NCI-H1436 (cell line): ENCODE measurements at regions not wholly inside any gene's neighbourhood (a gene's known extent, or its start where the extent isn't known, plus 50 kb on each side); places are given as distances from the start of the nearest gene placed in this dataset.

Experiments used
- DNase-seq: peaks from one replicate; lab custom pipeline; 2025; lab: John Stamatoyannopoulos, UW

DNA sequence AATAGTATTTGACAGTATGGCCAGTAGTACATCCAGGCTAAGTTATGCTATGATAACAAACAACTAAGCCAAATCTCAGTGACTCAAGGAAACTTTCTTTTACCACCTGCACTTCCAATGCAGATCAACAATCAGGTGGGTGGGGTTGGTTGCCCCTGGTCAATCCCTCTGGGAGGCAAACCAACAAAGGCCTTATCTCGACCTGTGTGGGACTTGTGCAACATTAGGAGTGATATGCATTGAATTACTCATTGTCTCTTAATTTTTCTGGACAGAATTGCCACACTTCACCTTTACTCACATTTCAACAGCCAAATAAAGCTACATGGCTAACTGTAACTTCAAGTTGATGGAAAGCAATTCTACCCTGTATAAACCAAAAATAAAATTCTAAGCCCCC lies 1049.3 kb upstream of the CDH2 start:
- DNase-seq, result no peak

DNA sequence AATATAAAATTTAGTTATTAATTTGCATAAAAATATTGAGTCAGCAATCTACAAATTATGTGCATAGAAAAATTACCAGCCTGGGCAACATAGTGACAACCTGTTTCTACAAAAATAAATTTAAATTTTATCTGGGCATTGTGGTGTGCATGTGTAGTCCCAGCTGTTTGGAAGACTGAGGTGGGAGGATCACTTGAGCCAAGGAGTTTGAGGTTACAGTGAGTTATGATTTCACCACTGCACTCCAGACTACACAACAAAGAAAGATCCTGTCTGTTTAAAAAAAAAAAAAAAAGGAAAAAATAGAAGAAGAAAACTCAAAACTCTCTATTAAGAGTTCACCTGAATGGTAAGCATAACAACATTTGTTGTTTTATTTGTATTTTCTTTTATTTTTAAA lies 1048.4 kb upstream of the CDH2 start:
- no peak for DNase-seq

DNA sequence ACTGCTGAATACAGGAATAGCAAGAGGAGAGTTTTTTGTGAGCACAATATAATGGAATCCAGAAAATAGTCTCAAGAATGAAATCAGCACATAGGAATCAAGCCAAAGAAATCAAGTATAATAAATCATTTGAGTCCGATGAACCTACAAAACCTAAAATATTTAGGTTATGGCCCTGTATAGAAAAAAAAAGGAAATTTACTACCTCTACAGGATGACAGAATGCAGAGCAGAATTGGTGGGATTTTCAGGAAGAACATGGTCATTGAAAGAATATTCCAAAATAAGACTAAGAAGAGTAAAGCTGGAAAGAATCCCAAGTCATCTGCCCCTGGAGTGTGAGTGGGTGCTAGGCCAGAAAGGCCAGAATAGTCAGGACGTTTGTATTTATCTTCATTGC lies 1041.2 kb upstream of the CDH2 start:
- no peak for DNase-seq

DNA sequence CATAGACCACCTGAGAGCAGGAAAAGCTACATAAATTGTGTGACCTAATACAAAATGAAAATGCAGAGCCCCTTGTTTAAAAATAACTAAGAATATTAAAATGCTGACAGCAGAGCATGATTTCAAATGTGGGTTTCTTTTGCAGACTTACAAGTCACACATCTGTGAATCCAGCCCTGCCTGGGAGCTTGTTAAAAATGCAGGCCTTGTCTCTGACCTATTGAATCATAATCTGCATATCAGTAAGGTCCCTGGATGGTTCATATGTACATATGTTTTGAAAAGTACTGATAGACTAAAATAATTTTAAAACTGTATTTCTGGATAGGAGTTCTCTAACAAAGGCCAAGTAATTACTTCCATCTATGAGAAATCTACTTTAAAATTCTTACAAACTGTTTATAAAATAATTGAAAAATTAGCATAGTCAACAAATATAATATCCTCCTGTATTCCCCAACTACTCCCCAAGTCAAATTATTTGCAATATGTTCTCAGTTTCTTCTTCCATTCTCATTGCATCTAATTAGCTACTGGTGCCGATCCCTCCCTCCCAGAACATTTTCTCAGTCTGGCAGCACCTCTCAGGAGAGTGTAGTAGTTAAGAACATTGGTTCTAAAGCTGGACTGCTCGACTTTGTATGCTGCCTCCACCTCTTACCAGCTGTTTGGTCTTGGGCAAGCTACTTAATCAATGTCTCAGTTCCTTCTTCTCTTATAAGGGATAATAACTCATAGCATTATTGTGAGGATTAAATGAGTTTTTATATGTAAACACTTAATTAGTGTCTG lies 1040.4 kb upstream of the CDH2 start:
- DNase-seq, result no peak

DNA sequence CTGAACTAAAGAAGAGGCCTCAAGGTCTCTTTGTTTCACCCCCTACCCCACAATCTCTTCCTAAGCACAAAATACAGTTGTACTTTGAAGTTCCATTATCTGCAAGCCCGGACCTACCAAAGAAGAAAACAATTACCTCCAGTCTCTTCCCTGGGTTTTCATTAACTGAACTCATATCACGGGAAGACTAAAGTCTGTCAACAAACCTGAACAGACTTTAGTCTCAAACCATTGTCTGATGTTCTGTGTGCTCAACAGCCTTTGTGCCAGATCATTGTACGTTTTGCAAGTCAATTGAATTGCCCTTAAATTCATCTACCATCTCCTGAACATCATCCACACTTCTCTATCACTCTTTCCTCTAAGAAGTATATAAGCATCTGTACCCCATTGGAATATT lies 1021.9 kb upstream of the CDH2 start:
- DNase-seq, result no peak

DNA sequence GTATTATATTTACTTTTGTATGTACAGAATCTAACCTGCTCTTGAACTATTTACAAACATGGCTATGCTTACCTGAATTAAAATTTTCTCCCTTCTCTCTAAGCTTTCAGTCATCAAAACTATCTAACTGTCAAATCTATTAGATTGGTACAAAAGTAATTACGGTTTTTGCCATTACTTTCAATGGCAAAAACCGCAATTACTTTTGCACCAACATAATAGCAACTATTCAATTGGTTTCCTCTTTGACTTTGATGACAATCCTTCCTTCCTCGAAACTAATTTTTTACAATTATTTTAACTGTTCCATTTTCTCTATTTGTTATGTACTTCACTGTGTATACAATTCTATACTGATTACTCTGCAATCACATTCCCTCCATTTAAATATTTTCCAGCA lies 1019.4 kb upstream of the CDH2 start:
- no peak for DNase-seq

DNA sequence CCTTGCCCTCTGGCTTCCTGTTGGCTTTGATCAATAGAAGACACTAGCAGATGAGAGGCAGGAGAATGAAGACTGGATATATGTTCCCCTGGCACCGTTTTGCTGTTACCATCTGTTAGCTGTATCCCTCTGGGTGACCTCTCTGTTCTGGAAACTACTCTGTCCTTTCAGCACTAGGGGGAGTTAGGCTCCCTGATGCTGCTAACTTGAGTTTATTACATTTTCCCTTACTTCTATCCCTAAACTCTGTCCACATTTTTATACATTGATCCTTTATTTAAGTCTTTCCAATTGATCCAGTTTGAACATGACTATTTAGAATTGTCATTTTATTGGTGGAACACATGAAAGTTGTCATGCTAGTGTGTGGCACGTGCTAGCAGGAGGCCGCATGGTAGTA lies 1014.3 kb upstream of the CDH2 start:
- DNase-seq, result no peak

DNA sequence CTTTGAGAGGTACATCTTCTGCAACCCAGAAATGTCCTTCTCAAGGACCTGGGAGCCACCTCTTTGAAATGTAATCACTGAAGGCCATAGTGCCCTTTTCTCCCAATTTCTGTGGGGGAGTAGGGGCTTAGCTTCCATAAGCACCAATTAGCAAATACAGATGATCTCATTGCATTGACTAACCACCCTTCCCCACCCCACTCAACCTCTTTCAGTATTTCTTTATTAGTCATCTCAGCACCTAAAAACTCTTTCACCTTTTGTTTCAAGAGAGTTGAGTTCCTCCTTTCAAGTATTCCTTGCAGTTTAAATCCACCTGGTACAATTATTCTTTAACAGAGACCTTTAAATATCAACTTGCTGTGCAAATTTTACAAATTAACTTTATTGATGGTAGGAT lies 1011.8 kb upstream of the CDH2 start:
- DNase-seq, result no peak

DNA sequence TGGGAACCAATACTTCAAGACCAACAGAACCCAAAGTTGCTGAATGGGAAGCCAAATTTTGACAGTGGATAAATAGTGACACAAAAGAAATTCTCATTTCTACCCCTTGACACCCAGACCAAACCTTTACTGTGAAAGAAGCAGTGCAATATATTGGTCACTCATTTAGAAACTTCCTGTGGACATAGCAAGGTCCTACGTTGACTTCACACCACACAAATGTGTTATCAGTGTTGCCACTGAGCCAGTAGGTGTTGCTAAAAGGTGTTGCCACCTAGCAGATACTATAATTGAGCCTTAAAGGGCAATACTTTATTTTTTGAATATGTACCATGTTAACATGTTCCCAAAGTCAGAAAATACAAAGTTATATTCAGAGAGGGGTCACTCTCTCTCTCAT lies 1008.9 kb upstream of the CDH2 start:
- no peak for DNase-seq

DNA sequence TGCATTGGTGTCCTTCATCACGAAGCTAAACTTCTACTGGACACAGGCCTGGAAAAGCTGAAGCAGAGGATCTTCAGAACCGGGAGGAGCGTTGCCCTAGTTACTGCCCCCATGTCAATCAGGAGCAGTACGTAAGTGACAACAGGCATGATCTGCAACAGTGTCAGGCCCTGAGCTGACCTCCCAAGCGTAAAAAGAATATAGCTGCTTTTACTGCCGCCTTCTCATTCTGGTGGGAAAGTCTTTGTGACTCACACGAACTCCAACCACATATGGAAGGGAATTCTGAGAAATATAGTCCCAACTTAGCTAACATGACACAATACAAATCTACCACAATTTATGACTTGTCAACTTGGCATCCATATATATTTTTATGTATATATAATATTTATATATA lies 1007.7 kb upstream of the CDH2 start:
- DNase-seq, result no peak

DNA sequence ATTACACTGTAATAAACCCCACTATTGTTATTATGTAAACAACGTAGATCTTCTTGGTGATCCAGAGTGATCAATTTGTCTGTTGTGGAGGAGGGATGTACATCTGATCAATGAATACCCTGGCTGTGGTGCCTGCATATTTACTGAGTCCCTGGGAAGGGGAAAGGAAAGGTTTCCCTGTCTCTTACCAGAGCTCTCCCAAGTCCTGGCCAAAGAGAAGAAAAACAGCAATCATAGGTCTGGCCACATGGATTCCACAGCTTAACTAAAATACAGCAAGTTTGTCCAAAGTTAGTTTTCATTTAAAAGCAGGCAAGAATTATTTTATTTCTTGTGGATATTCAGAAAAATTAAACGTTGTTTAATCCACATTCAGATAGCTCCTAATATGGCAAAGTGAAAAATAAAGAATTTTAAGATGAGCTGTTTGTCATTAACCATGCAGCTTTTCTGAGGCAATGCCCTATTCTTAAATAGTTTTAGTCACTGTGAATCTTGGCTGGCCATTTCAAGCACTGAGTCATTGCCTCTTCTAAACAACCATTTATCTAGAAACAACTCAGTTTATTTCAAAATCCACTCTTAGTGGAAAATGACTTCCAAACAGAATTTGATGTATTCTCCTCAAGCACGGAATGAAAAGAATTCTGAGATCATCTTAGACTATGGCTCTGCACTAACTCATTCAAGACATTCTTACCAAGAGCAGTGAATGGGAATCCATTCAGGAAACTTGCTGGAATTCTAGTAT lies 1004.4 kb upstream of the CDH2 start:
- no peak for DNase-seq

DNA sequence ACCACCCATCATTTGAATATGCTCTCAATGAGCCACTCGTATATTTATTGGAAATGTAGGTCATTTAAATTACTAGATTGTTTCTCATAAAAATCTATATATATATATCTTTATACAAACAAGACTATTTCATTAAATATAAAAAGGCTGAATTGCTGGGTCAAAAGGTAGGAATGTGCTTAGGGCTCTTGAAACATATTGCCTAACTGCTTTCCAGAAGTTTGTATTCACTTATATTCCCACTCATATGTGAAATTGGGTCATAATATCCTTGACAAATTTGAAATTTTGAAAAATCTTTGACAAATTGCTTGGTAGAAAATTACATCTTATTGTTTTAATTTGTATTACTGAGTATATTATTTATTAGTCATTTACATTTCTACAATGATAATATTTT lies 999.8 kb upstream of the CDH2 start:
- DNase-seq, result no peak

DNA sequence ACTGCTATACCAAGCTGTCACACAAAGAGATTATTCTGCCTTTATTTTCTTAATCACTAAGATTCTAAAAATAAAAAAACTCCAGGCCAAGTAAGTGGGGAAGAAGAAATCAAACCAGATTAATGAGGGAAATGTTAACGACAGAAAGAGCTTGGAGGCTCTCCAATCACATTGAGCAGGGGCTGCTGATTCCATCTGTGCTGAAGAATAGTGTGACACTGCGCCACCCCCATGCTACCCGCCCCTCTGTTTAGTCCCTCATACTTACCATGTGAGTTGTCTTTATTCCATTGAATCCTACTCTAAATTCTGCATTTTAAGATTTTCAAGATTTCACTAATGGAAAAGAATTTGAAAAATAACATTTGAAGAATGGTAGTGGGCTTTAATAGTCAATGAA lies 998.0 kb upstream of the CDH2 start:
- no peak for DNase-seq

DNA sequence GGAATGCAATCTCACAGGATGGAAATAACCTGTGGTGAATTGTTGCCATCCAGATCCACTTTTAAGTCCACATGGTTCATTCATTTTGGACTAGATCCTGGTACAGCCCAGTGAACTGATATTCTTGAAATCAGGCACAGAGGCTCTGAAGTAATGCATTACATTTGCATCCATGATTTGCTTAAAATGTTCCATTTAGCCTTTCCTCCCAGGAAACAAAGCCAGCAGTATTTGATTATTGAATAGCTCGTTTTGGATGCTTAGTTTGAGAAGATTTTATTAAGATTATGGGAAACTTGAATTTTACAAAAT lies 995.8 kb upstream of the CDH2 start:
- no peak for DNase-seq

DNA sequence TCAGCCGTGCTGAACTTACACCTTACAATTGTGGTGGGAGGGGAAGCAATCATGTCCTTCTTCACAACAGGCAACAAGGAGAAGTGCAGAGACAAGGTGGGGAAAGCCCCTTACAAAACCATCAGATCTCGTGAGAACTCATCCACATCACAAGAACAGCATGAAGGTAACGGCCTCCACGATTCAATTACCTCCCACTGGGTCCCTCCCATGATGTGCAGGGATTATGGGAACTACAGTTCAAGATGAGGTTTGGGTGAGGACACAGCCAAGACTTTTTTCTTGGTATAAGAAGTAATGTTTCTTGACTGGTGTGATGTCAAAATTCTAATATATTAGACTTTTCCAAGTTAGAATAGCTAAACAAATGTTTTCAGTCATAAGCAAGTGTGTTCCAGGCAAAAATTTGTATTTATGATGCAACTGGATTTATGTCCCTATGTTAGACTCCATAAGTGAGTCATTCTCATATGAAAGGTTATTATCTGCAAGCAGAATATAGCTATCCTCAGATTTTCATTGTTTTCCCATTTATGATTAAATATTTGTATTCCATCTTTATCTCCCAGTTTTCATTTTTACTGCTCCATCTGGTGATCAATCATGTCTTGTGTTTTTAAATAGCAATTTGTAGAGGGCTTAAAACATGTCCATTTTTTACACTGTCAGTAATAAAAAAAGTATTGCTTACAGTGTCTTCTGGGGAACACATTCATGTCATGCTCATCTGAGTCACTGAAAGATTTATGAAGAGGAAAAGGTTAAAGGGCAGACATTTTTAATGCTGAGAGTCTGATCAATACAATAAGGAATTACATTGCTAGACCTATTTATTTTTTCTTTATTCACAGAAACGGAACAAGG lies 995.2 kb upstream of the CDH2 start:
- DNase-seq, result no peak

DNA sequence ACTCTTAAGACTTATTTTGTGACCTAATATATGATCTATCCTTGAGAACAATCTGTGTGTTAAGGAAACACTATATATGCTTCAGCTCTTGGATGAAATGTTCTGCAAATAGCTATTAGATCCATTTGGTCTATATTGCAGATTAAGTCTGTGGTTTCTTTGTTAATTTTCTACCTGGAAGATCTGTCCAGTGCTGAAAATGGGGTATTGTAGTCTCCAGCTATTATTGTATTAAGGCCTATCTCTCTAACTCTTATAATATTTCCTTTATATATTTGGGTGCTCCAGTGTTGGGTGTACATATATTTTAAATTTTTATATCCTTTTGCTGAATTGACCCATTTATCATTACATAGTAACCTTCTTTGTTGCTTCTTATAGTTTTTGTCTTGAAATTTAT lies 992.7 kb upstream of the CDH2 start:
- DNase-seq, result no peak

DNA sequence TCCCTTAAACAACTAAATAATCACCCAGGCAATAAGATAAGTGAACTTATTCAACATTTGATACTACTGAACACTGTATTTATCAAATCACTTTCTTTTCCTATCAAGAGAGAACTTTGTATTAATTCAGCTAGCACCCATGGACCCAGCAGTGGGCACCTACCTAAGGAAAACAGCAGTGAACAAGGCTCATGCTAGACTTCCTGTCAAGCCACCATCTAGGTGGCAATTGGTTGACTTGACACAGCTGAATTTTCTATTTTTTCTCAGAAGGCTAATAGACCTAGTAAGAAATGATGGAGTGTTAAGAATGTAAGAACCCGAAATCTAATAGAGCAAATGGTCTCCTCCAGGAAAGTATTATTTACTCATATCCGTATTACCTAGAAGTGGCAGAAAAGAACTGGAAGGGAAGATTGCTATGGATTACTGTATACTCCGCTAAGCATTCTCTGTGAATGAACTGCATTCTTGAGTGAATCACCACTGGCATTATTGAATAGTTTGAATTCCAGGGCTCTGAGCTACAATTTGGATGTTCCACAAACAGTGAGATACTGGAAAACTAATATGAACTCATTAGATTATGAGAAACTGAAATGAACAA lies 988.2 kb upstream of the CDH2 start:
- DNase-seq, result no peak

DNA sequence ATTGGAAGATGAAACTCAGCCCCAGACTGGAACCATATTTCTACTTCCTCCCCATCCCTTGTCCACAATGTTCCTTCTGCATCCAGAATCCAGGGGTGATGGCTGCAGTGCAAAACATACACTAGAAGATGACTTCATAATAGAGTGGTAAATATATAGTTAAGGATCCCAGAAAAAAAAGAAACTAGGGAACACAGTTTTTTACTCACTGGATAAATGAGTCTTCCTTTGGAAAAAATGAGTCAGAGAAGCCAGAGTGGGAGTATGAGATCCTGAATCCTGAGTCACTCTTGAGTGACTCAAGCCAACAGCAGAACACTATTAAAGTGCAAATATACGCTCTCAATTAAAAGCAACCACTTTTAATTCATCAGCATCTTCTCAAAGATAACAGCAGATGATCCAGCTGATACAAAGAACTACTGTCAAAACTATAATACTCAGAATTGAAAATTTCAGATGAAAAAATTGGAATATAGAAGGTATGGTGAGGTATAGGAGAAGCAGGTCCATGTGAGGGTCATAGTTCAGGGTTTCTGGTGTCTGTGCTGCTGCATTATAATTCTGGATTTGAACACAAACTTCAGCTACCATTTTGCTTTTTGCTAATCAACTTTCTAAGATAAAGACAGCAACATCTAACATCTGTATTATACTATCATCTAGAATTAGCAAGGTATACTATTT lies 987.2 kb upstream of the CDH2 start:
- no peak for DNase-seq

DNA sequence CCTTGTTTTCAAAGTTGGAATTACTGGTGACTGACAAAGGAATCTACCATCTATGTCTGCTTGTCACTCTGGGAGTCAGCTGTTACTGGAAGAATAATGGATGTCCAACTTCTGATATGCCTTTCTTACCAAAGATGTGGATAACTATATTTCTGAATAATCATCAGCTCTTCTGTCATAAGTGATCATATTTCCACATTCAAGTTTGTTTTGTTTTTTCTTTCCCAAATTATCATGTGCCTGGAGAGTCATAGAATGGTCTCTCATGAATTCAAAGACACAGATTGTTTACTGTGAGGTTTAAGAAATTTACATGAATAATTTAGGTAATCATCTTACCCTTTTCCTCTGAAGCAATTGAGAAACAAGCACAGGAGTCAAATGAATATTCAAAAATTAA lies 986.7 kb upstream of the CDH2 start:
- DNase-seq, result no peak

DNA sequence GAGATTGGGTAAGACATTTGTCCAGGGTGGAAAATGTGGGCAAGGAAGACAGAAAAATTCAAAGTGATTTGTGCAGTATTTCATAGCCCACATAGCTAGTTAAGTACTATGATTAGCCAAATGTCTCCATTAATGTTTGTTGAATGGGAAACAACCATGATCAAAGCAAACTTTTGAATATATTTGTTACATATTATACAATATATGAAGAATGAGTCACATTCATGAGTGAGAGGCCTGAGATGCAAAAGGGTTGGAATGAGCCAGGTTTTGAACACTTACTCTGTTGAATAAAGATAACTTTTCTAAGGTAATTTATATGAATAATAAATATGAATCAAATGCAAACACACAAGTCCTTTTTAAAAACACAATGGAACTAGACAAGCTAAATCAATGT lies 984.5 kb upstream of the CDH2 start:
- no peak for DNase-seq

DNA sequence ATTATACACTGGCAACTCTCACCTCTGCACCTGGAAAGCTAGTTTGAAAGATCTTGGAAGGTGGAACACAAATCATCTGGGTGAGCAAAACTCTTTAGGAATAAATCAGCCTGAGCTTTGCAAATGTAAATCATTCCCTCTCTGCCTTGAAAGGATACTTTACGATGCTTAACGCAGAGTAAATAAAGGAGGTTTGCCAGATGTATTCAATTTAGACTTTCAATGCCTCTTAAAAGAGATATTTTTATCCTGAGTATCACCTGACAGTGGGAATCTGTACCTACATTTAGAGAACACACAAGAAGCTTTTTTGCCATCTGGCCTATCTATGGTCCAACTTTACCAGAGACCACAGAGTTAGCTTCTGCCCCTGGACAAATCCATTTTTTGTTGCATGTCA lies 983.2 kb upstream of the CDH2 start:
- DNase-seq, result no peak

DNA sequence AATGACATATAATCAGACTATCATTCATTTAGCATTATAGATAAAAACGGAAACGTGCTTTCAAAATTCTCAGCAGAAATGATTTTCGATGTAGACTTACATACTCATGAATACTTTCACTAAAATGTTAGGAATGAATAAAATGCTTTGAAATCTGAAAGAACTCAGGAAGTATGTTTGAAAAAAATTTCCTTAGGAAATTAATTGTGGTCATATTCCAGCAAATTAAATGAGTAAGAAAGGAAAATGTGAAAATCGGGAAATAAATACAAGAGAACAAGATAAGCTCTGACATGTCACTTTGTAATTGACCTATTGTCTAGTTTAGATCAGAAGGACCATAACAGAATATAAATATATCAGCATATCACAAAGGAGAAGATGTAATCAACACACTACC lies 981.0 kb upstream of the CDH2 start:
- no peak for DNase-seq
